Calu3 (cell line): ENCODE measurements at regions not wholly inside any gene's neighbourhood (a gene's known extent, or its start where the extent isn't known, plus 50 kb on each side); places are given as distances from the start of the nearest gene placed in this dataset.

Experiments
- BruUV-seq: library from RNA; stranded (reverse); fragments of 400-500 nt; replicated peaks from 2 replicates; lab custom pipeline; 2021; lab: Mats Ljungman, UMichigan
- CTCF ChIA-PET: fragments of 300-600 bp; sonication (Branson Sonifier 250); formaldehyde crosslinking; loops from one replicate; lab custom pipeline; 2022; ENCODE audit warnings: antibody characterized with exemption; lab: Charles Lee
- DNase-seq: peaks from one replicate; pipeline ENCODE4 v3.0.0; 2022
- H3K27ac Mint-ChIP-seq: one replicate; pipeline ENCODE4 v1.8.0; 2022; ENCODE audit warnings: mixed read lengths; ENCODE audit not compliant: unreplicated experiment
- H3K27me3 Mint-ChIP-seq: one replicate; pipeline ENCODE4 v1.8.0; 2022; ENCODE audit warnings: mixed read lengths; ENCODE audit not compliant: unreplicated experiment
- H3K36me3 Mint-ChIP-seq: one replicate; pipeline ENCODE4 v1.8.0; 2022; ENCODE audit warnings: mild to moderate bottlenecking, moderate library complexity, mixed read lengths; ENCODE audit not compliant: insufficient read depth, unreplicated experiment
- H3K4me1 Mint-ChIP-seq: one replicate; pipeline ENCODE4 v1.8.0; 2022; ENCODE audit warnings: mild to moderate bottlenecking, low read depth, mixed read lengths; ENCODE audit not compliant: unreplicated experiment
- H3K4me3 Mint-ChIP-seq: one replicate; pipeline ENCODE4 v1.8.0; 2022; ENCODE audit warnings: mild to moderate bottlenecking, low read depth, moderate library complexity, mixed read lengths; ENCODE audit not compliant: unreplicated experiment
- H3K9me3 Mint-ChIP-seq: one replicate; pipeline ENCODE4 v1.8.0; 2022; ENCODE audit warnings: low read depth, mixed read lengths; ENCODE audit not compliant: unreplicated experiment
- CTCF ChIP-seq: fragments of 200-600 bp; IDR thresholded peaks from one replicate; pipeline ENCODE4 v1.8.0; 2022; ENCODE audit warnings: antibody characterized with exemption; ENCODE audit not compliant: unreplicated experiment
- intact Hi-C: fragments of 100-400 bp; cut with micrococcal nuclease; formaldehyde crosslinking; loops from one replicate; pipeline ENCODE4 v1.10.0; 2022; ENCODE audit not compliant: unreplicated experiment

DNA sequence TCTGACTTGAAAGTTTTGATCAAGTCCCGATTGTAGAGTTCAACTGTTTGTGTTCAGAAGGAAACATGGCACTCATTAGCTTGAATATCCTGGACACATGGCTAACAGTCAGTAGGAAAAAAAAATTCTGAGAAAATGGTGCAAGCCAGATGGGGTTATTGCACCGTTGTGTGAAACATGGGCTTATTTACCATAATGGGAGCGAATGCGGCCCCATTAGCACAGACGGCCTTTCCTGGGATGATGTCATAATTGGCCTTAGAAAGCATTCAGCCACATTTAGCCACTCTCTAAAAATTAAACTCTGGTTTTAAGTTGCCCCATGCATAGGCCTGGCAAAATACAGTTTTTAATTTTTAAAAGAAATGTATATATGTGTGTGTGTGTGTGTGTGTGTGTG is 112.1 kb downstream of the IRX2 start:
- no peak for TF ChIP-seq CTCF
- H3K27me3 Mint-ChIP-seq: no peaks in the 10 kb centered on the region
- H3K9me3 Mint-ChIP-seq: peaks cover 10% of the 10 kb centered on the region
- H3K27ac Mint-ChIP-seq: no peak overlapping the region
- no peak overlapping the region for H3K4me3 Mint-ChIP-seq
- H3K4me1 Mint-ChIP-seq: no peaks in the 10 kb centered on the region
- no TSS peak for BruUV-seq
- CTCF ChIA-PET: no interaction called here
- intact Hi-C loops: no loop called here
- DNase-seq: no peak
- no peaks in the 10 kb centered on the region for H3K36me3 Mint-ChIP-seq

- H3K4me1 Mint-ChIP-seq: no peaks in the 10 kb centered on the region
- no peak overlapping the region for H3K4me3 Mint-ChIP-seq
- no peak for TF ChIP-seq CTCF
- H3K36me3 Mint-ChIP-seq: no peaks in the 10 kb centered on the region
- intact Hi-C loops: no loop called here
- no peak overlapping the region for H3K27ac Mint-ChIP-seq
- no peaks in the 10 kb centered on the region for H3K27me3 Mint-ChIP-seq
- no peak for DNase-seq
- CTCF ChIA-PET: no interaction called here
- peaks cover 8% of the 10 kb centered on the region for H3K9me3 Mint-ChIP-seq
- no TSS peak for BruUV-seq
These were observed 116.9 kb downstream of the IRX2 start for GRCh38 chr5:2634399-2635176.

GRCh38 chr5:2633992-2634391 is 117.5 kb downstream of the IRX2 start:
- Mint-ChIP-seq H3K4me1 (no peaks in the 10 kb centered on the region), H3K36me3 (no peaks in the 10 kb centered on the region), H3K27me3 (no peaks in the 10 kb centered on the region), H3K27ac (no peak overlapping the region), H3K9me3 (peaks cover 8% of the 10 kb centered on the region), H3K4me3 (no peak overlapping the region)
- TF ChIP-seq CTCF: no peak
- no TSS peak for BruUV-seq
- intact Hi-C loops: no loop called here
- no peak for DNase-seq
- CTCF ChIA-PET: interaction anchor here (0.5 kb wide), 1 partner anchor 15 kb away, joined by 5 read pairs; no protein-coding TSS in a partner anchor

- no peaks in the 10 kb centered on the region for H3K4me1 Mint-ChIP-seq
- BruUV-seq: no TSS peak
- CTCF ChIA-PET: no interaction called here
- no peaks in the 10 kb centered on the region for H3K27me3 Mint-ChIP-seq
- peaks cover 12% of the 10 kb centered on the region for H3K9me3 Mint-ChIP-seq
- no peak for TF ChIP-seq CTCF
- intact Hi-C loops: no loop called here
- no peak overlapping the region for H3K4me3 Mint-ChIP-seq
- H3K36me3 Mint-ChIP-seq: no peaks in the 10 kb centered on the region
- DNase-seq: no peak
- H3K27ac Mint-ChIP-seq: no peak overlapping the region
These were observed 119.7 kb downstream of the IRX2 start for GRCh38 chr5:2631758-2632157.
